Stimulated activated CD8-positive, alpha-beta memory T cell treated with anti-CD3 and anti-CD28 coated beads, Interleukin-12 subunit alpha, Interleukin-12 subunit beta, amount 100 ng/mL, for 24 hours (primary cell): ENCODE measurements at regions not wholly inside any gene's neighbourhood (a gene's known extent, or its start where the extent isn't known, plus 50 kb on each side); places are given as distances from the start of the nearest gene placed in this dataset.
"Not testable (repeated sequence)": the region's sequence is repeated elsewhere in the genome, so short reads cannot be mapped to it uniquely, and the experiment has no call there.

Experiments
- DNase-seq: peaks from one replicate; pipeline ENCODE4 v3.0.0-alpha.2; 2020; ENCODE audit errors: extremely low read depth

DNA sequence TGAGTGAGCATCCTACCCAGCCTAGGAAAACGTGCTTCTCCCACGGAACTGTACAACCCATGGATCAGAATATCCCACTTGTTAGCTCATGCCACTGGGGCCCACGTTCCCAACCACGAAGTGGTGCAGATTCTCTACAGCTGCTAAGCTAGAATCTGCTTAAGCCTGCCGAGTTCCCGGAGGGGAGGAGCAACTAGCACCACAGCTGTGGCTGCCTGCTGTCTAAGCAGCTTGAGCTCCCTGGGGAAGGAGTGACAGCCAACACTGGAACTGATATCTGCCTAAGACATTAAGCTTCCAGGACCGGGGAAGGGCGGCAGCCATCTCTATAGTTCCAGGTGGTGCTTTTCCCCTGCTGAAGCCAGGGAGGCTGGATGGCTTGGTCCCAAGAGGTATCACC is 334.7 kb upstream of the CHRM2 start:
- no peak for DNase-seq

DNA sequence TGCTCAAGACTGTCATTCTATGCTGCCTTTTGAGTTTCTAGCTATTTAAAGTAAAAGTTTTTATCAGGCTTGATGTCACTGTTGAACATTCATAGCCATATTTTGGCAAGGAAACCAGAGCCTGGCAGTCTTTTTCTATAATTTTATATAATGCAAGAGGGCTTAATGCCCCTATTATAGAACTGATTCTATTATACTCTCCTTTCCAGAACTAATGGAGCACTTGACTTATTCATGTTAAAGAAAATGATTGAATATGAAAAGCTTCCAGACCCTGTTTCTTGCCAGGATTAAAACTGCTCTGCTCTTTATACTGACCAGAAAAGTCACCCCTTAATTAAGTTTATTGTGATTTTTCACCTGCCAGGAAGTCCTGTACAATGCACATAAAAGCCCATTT is 337.6 kb upstream of the CHRM2 start:
- DNase-seq, result no peak

DNA sequence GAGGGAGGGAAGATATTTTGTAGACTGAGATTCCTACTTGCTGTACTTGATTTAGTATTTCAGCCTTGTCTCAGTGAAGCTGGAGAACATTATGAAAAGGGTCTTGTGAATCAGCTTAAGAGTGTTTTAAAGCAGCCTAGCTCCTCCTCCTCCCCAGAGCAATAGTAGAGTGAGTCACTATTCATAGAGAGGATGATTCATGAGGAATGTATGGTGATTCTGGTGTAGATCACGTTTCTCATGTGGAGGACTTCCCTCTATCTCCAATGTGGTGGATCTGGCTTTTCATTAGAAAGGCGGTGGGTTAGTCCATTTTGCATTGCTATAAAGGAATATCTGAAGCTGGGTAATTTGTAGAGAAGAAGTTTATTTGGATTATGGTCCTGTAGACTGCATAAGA is 340.1 kb upstream of the CHRM2 start:
- DNase-seq, result no peak

DNA sequence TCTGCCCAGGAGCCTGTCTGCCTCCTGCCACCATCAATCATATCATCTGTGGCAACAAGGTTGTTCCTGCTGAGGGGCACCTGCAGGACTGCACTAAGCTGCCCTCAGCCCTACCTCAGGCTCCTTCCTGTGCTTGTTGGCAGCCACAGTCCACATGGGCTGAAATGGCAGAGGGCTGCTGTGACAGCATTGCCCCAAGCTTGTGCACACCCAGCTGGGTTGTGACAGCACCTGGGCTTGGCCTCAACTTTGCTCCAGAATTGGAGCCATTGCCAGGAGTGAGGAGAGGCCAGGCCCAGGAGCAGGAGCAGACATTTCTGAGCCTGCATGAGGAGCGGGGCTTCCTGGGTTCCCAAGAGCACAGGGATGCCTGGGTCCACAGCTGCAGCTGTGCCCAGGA is 340.9 kb upstream of the CHRM2 start:
- DNase-seq, result no peak

DNA sequence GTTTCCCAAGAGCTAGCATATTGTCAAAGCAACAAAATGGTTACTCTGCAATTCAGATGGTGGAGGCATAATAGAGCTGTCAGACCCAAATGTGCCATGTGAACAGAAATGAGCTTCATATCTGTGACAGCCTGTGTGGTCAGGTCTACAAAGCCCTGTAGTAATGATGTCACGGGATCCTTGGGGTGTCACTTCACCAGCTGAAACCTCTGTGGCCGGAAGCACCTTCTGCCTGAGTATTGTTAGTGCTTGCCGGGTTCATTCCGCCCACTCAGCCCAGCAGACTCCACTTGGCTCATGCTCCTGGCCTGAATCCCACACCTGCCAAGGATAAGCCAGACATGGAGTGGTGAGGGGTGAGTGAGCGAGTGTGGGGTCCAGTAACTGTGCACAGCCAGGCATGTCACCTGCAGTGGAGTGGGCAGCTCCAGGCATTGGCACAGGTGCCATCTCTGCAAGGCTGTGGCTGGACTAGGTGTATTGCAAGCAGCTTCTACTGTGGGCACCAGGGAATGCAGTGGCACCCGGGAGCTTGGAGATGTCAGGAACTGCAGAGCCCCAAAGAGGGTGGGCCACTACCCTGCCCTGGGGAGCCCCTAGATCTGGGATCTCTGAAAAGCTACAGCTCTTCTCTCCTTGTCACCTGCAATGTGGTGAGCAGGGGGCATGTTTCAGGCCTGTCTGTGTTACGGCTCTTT is 341.9 kb upstream of the CHRM2 start:
- DNase-seq, result no peak

DNA sequence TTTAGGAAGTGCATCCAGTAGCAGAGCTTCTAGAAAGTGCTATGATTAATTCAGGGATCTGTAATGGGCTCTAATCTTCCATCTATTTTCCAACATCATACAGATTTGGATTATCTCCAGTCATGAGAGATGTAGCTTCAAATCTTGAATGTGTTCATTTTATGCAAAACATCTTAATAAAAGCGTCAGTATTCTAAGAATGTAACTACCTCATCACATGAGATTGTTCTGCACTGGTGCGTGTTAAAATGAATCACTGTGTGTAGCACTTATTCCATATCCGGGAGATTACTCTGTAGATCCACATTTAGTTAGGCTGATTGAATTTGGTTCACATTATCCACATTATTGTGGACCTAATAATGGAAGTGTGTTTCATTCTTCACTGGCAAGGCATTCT is 344.9 kb upstream of the CHRM2 start:
- DNase-seq, result no peak

DNA sequence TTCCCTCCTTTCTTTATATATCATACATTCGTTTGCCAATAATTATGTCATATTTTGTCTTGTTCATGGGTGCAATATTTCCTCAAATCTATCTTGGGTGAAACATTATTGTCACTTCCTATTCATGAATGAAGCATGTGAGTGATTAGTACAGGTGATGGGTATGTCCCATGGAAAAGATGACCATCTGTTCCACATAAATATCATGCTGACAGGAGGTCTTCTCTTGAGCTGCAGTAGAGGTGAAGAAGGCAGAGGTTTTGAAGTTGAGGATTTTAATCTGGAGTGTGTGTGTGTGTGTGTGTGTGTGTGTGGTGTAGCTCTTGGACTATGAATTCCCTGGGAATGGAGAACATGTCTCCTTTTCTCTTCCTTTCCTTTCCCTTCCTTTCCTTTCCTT is 350.5 kb upstream of the CHRM2 start:
- no peak for DNase-seq

DNA sequence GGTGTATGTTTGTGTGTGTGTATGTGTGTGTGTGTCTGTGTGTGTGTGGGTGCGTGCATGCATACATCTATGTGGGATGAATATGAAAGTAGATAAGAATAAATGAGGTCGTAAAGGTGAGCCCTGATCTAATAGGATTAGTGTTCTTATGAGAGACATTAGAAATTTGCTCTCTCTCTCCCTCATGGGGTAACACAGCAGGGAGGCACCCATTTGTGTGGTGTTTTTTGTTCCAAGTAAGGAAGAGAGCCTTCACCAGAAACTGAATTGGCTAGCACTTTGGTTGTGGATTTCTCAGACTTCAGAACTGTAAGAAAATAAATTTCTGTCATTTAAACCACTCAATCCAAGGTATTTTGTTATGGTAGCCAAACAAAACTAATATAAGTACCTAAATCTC is 353.7 kb upstream of the CHRM2 start:
- DNase-seq, result no peak

DNA sequence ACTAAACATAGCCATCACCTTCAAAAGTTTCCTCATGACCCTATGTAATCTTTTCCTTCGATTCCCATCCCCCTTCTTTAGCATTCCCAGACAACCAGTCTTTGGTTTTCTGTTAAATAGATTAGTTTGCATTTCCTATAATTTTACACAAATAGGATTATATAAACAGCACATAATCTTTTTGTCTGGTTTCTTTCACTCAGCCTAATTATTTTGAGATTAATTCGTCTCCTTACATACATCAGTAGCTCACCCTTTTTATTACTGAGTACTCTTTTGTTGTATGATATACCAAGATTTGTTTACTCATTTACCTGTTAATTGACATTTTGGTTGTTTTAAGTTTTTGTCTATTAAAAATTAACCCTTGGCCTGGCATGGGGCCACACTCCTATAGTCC is 354.7 kb upstream of the CHRM2 start:
- DNase-seq, result no peak

DNA sequence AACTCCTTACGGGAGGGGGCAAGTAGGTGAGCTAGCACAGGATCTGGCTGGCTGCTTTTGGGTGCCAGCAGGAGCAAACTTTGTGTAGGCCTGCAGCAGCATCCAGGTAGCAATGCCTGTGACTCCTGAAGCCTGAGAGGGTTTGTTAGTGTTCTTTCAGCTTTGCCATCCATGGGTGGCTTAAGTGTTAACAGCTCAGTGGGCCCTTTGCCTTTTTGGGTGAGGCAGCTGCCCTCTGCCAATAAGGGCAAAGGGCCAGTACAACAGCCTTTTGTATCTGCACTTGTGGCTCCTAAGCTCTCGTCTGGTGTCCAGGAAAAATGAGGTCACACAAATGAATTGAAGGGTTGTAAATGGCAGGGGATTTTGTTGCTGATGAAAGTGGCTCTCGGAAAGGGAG is 359.0 kb upstream of the CHRM2 start:
- DNase-seq, result no peak

DNA sequence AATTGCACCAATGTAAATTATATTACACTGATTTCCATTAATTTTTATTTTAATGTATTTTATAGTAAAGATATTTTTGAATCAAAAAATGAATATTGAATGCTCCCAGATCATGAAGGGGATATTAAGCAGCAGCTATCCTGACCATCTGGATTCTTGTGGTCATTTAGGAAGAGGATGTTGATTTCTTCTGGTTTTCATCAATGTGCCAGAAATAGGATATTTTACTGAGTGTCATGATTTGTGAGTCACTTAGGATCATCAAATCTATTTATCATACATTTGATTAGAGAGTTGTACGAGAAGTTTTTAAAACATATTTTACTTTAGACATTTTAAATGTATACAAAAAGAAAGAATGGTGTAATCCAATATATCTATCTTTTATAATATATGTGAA is 366.3 kb upstream of the CHRM2 start:
- no peak for DNase-seq

DNA sequence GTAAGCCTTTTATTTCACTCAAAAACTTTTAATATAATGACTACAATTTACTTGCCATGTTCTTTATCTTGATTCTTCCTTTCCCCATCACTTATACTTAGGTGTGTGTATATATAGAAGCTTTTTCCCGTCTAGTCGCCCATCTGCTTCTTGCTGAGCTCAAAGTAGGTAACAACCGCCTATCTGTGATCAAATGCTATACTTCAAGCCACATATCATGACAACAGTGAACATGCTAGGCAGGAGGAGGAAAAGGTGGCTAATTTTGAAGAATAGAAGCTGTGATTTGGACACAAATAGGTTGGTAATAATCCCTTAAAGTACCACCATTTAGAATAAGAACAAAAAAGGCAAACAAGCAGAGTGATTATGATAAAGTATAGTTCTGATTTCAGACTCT is 367.3 kb upstream of the CHRM2 start:
- no peak for DNase-seq

DNA sequence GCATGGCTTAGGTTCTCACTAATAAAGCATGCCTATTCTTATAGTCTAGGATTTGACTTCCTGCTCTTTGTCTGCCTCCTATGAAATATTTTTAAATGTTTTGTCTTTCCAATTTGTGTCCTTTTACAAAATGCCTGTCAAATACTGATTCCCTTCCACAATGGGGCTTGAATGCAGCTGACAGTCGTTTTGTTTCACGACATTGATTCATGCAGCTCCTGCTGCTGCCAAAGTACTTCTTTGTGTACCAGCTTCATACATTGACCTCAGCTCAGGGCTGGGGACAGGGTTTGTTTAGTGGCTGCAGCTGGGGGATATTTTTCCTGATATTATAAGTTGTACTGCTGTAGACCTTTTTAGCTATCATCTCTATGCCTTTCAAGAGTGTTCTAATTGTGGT is 371.9 kb upstream of the CHRM2 start:
- DNase-seq, result no peak

DNA sequence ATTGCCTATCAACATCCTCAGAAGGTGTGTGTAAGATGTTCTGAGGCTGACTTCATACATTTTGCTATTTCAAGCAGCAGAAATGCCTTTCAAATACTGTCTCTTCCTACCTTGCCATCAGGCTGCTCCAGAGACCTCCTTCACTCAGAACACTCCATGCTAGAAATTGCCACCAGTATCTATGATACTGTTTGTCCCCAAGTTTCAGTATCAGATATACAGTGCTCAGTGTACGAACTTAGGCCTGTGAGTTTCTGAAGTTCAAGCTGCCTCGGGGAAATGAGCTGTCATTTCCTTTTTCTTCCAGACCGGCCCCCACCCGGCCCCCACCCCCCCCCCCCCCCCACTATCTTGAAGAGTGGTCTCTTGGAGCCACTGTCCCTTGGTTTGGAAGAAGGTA is 373.4 kb upstream of the CHRM2 start:
- DNase-seq, result no peak

DNA sequence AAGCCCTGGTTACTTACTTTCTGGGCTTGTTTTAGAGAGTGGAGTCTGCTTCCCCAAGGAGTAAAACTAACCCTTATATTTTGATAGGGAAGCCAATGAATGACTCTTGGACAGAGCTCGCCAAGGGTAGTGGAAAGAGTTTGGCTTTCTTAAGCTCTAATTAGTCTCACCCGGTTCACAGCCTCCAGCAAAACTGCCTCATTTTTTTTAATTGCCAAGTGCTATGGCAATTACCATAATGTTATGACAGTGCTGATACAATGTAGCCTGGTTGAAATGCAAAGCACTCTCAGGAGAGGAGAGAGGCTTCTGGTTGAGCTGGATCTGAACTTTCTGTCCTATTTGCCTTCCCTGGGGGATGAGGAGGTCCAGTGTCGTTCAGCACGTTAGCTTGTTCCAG is 376.1 kb upstream of the CHRM2 start:
- no peak for DNase-seq

DNA sequence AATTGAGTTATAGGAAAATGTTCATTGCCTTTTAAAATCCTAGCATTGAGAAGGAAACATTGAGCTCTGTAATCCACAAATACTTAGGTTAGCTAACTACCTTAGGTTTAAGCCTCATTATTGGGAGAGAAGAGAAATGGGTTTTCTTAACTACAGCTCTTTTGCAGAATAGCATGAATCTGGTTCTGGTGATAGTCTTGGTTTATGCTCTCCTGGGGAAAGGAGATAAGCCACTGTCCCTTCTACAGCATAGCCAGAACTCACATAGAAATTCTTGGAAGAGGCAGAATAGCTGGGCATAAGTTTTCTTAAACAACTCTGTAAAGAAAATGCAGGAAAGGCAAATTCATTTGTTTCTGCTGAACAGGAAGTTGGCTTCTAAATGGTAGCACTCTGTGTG is 378.6 kb upstream of the CHRM2 start:
- no peak for DNase-seq

DNA sequence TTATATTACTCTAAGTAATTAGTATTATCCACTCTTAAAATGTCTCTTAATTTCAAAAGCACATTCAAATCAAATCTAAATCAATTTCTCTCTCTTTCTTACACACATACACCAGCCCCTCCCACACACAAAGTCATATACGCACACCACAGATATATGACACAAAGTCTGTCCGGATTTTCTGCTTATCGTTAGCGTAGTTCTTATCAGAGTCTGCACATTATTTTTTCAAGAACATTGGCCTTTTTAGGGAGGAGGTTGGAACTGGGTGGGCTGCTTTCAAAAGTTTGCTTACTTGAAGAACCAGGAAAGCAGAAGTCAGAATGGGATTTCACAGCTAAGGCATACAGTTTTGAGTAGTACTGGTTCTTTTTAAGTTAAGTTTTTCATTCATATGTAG is 387.6 kb upstream of the CHRM2 start:
- DNase-seq, result no peak

DNA sequence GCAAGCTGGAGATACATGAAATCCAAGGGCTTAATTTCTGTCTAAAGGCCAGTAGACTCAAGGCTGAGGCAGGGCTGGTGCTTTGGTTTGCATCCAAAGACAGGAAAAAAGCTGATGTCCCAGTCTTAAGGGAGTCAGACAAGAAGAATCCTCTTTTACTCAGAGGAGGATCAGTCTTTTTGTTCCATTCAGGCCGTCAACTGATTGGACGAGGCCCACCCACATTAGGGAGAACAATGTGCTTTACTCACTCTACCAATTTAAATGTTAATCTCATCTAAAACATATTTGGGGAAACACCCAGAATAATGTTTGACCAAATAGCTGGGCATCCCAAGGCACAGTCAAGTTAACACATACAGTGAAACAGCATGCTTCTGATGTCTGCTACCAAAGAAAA is 388.5 kb upstream of the CHRM2 start:
- no peak for DNase-seq

DNA sequence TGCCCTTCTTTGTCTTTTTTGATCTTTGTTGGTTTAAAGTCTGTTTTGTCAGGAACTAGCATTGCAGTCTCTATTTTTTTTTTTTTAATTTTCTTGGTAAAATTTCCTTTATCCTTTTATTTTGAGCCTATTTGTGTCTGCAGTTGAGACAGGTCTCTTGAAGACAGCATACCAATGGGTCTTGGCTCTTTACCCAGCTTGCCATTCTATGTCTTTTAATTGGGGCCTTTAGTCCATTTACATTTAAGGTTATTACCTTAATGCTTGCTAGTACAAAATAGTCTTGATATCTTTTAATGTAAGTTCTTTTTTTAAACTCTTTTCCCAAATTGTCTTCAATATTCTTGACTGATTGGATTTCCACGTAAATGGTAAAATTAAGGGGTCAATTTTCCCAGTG is 398.3 kb upstream of the CHRM2 start:
- DNase-seq, result no peak

DNA sequence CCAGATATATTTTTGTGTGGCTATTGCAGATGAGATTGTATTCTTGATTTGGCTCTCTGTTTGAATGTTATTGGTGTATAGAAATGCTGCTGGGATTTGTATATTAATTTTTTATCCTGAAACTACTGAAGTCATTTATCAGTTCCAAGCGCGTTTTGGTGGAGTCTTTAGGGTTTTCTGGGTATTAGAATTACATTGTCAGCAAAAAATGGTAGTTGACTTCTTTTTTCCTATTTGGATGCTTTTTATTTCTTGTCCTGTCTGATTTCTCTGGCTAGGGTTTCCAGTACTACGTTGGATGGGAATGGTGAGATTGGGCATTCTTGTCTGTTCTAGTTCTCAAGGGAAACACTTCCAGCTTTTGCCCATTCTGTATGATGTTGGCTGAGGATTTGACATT is 415.5 kb upstream of the CHRM2 start:
- no peak for DNase-seq

DNA sequence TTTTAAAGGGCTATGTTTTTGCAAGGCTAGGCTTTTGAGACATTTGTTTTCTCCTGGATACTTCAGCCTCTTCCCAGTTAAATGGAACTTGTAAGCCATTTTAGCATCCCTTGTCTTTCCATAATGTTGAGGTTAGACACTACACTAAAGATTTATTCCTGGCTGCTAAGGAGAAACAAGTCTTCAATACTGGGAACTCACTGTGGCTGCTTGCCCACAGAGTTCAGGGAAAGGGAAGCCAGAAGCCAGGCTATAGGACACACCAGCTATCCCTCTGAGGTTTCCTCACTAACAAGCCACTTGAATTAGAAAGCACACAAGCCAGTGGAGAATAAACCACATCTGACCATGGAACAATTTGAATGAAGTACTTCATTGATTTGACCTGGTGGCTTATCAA is 421.7 kb upstream of the CHRM2 start:
- DNase-seq, result no peak

DNA sequence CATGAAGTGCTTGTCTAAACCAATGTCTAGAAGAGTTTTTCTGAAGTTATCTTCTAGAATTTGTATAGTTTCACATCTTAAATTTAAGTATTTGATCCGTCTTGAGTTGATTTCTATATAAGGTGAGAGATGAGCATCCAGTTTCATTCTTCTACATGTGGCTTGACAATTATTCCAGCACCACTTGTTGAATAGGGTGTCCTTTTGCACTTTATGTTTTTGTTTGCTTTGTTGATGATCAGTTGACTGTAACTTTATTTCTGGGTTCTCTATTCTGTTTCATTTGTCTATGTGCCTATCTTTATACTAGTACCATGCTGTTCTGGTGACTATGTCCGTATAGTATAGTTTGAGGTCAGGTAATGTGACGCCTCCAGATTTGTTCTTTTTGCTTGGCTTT is 426.6 kb upstream of the CHRM2 start:
- DNase-seq, result no peak

DNA sequence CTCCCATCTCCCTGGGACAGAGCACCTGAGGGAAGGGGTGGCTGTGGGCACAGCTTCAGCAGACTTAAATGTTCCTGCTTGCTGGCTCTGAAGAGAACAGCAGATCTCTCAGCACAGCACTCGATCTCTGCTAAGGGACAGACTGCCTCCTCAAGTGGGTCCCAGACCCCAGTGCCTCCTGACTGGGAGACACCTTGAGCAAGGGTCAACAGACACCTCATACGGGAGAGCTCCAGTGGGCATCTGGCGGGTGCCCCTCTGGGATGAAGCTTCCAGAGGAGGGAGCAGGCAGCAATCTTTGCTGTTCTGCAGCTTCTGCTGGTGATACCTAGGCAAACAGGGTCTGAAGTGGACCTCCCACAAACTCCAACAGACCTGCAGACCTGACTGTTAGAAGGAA is 436.7 kb upstream of the CHRM2 start:
- not testable (repeated sequence) for DNase-seq

DNA sequence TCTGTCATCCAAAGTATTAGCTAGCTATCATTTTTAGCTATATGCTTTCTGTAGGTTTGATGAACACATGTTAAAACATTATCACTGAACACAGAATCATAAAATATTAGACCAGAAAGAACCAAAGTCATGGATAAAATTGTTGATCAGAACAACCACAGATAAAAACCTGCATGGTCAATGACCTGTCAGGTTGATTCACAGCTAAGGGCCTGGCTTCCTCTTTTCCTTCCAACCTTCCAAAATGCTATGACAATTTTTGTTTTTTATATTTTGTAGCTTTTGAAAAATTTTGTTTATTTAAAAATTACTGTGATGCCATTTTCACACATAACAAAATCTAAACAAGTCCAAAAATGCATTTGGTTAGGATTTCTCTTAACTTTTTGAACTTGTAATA is 444.4 kb upstream of the CHRM2 start:
- no peak for DNase-seq

DNA sequence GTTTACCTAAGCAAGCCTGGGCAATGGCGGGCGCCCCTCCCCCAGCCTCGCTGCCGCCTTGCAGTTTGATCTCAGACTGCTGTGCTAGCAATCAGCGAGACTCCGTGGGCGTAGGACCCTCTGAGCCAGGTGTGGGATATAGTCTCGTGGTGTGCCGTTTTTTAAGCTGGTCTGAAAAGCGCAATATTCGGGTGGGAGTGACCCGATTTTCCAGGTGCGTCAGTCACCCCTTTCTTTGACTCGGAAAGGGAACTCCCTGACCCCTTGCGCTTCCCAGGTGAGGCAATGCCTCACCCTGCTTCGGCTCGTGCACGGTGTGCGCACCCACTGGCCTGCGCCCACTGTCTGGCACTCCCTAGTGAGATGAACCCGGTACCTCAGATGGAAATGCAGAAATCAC is 442.6 kb upstream of the MTPN start:
- DNase-seq, result not testable (repeated sequence)
